Midbrain (tissue), 1 donor: ENCODE measurements at regions not wholly inside any gene's neighbourhood (a gene's known extent, or its start where the extent isn't known, plus 50 kb on each side); places are given as distances from the start of the nearest gene placed in this dataset.
"Not testable (repeated sequence)": the region's sequence is repeated elsewhere in the genome, so short reads cannot be mapped to it uniquely, and the experiment has no call there.

Experiments used
- DNase-seq: peaks from one replicate; lab custom pipeline; 2025; lab: John Stamatoyannopoulos, UW

DNA sequence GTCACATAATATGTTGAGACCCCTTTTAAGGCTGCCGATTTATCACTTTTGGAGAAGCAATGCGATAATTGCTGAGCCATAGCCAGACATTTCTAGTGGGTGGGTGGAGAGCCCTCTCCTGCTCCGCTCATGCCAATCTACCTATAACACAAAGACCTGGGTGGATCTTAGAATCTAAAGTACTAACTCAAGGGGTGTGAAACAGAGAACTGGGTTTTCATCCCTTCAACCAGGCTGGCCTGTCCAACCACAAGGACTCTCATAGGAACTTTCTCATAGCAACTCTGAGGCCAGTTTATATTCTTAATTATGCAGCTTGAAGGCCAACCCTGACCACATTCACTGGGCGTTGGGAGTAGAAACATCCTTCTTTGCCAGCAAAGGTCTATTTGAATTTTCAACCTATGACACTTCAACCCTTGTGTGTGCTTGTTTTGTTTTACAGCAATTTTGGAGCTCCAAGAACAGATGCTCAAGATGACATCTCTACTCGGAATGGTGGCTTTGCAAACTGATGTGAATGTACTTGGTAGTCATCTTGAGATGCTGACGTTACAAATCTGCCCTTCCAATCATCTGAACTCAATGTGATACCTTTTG lies 1198.2 kb upstream of the AUTS2 start:
- DNase-seq = no peak

DNA sequence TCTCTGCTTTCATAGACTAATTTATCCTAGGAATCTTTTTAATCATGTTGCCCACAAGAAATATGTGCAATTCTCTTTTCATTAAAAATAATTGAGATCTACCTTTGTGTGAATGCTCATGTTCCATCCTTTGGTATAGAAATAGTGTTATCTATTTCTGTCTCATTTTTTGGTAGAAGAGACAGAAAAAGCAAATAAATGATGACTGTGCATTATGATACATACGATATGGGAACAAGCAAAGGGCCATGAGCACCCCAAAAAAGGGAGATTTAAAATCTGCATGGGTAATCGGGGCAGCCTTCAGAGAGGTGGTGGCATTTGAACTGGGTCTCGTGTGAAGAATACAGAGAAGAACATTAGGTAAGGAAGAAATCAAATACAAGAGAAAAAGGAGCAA lies 1197.5 kb upstream of the AUTS2 start:
- no peak for DNase-seq

DNA sequence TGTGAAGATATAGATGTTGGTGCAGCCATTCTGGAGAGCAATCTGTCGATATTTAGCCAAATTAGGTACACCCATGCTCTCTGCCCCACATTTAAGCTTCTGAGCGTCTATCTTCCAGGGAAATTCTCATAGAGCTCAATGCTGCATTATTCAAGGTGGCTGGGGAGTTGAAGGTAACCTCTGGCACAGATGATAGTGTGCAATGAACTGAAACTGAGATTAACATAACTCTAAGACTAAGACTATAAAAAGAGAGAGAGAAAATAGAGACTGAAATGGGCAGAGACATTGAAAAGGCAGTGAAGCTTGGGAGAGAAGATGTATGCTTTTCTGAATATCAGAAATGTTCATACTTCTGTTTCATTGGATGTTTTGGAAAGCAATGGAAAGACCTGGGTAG lies 1197.0 kb upstream of the AUTS2 start:
- no peak for DNase-seq

DNA sequence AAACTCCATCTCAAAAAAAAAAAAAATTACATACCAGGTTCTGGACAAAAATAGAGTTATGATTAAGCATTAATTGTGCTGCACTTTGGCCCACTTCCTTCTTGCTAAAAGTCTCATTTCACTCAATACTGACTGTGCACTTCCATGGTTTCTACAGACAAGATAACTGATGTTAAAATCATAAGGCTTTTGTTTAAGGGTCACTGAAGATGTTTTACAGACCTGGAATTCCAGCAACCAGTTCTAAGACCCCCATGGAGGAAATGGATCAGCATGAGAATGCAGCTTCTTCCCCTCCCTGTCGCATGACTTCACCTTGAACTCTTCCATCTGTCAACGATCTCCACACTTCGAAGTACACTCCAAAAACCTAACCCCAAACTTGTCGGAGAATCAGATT lies 1191.8 kb upstream of the AUTS2 start:
- no peak for DNase-seq

DNA sequence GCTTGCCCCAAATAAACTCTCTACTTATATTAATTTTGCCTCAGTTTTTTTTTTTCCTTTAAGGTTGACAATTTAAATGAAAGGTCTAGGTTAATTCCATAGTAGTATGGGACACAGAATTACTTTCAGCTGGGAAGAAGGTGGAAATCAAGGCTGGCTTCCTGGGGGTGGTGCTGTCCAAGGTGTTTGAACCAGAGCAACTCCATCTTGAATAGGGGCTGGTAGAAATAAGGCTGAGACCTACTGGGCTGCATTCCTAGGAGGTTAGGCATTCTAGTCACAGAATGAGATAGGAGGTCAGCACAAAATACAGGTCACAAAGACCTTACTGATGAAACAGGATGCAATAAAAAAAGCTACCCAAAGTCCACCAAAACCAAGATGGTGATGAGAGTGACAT lies 1190.8 kb upstream of the AUTS2 start:
- no peak for DNase-seq

DNA sequence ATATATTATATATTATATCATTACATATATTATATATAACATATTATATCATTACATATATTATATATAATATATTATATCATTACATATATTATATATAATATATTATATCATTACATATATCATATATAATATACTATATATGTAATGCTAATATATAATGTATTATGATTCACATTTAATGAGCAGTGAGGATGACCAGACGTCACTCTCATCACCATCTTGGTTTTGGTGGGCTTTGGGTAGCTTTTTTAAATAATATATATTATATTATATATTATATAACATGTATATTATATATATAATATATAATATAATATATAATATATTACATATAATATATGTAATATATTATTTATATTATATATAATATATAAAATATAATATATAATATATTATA lies 1189.4 kb upstream of the AUTS2 start:
- DNase-seq = no peak

DNA sequence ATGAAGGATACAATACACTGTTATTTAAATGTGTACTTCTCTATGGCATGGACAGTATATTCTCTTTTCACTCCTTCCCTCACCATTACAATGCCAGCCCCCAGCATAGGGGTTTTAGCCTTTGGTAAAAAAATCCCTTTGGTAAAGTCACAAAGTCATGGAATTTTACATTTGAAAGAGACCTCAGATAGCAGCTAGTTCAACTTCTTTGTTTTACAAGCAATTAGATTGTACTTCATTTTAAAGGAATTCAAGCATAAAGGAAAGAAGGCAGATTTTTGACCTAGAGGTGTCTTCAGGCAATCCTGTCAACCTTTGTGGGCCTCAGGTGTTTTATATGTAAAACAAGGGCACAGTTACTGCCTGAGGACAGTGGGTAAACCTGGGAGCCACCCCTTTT lies 1188.4 kb upstream of the AUTS2 start:
- DNase-seq = no peak

DNA sequence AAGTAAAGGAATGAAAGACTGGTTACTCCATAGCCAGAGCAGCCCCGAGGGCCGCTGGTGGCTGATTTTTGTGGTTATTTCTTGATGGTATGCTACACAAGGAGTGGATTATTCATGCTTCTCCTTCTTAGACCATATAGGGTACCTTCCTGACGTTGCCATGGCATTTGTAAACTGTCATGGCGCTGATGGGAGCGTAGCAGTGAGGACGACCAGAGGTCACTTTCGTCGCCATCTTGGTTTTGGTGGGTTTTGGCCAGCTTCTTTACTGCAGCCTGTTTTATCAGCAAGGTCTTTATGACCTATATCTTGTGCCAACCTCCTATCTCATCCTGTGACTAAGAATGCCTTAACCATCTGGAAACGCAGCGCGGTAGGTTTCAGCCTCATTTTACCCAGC lies 1187.6 kb upstream of the AUTS2 start:
- not testable (repeated sequence) for DNase-seq

DNA sequence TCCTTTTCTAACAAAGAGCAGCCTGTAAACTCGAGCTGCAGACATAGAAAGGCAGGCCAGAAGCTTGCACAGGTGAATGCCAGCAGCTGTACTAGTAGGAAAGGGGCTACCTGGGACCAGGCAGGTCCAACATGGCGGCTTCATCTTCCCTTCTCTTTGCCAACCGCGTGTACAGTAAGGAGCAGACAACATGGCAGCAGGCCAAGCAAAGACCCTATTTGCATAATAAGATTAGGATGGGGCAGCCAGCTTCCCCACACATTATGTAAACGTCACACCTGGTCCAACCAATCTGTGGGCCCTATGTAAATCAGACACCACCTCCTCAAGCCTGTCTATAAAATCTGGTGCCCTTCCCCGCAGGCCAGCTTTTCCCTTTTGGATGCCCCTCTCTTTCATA lies 1186.5 kb upstream of the AUTS2 start:
- DNase-seq = no peak

DNA sequence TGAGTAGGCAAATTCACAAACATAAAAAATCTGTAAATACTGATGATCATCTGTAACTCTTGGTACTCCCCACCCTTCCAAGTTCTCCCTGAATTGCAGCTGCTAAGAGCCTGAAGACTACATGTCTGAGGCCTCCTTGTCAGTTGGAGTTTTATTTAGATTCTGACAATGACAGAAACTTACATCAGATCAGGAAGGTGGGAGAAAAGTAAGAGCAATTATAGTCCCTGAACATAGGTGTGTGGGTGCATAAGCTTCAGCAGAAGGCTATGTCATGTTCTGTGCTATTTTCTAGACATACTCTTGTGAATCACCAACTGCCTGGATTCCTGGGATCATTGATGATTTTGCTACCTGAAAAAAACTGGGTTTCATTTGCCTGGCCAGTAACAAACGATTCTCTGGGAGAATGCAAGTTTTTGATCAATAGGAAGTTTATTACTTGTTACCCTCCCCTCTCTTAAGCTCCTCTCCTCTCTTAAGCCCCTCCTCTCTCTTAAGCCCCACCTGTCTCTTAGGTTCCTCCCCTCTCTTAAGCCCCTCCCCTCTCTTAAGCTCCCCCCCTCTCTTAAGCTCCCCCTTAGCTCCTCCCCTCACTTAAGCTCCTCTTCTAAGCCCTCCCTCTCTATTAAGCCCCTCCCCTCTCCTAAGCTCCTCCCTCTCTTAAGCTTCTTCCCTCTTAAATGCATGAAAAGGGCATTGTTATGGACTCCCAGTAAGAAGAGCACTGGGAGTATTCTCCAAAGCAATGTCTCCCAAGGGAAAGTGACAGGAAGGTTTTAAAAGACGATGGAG lies 1183.4 kb upstream of the AUTS2 start:
- DNase-seq = no peak

DNA sequence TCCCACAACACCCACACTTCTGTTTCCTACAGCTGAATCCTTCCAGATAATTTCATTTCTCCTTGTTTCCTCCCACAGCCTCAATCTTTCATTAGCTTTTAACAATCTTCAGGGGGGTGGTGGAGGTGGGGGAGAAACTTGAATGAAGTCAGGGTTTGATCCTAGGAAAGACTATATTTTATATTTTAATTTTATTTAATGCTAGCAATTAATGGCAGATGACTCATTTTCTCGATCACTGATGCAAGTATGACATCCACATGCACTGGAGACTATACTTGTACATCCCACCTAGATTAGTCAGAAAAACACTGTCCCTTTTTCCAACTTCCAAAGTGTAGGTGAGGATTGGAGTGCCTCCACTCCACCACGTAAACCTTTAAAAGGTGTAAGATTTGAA lies 1181.3 kb upstream of the AUTS2 start:
- no peak for DNase-seq

DNA sequence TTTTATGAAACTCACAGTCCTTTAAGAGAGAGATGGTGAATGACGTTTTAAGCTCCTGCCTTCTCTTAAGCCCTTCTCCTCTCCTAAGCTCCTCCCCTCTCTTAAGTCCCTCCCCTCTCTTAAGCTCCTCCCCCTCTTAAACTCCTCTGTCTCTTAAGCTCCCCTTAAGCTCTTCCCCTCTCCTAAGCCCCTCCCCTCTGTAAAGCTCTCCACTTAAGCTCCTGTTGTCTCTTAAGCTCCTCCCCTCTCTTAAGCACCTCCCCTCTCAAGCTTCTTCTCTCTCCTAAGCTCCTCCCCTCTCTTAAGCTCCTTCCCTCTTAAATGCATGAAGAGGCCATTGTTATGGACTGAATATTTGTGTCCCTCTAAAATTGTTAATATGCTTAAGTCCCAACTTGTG lies 1180.6 kb upstream of the AUTS2 start:
- DNase-seq = no peak

DNA sequence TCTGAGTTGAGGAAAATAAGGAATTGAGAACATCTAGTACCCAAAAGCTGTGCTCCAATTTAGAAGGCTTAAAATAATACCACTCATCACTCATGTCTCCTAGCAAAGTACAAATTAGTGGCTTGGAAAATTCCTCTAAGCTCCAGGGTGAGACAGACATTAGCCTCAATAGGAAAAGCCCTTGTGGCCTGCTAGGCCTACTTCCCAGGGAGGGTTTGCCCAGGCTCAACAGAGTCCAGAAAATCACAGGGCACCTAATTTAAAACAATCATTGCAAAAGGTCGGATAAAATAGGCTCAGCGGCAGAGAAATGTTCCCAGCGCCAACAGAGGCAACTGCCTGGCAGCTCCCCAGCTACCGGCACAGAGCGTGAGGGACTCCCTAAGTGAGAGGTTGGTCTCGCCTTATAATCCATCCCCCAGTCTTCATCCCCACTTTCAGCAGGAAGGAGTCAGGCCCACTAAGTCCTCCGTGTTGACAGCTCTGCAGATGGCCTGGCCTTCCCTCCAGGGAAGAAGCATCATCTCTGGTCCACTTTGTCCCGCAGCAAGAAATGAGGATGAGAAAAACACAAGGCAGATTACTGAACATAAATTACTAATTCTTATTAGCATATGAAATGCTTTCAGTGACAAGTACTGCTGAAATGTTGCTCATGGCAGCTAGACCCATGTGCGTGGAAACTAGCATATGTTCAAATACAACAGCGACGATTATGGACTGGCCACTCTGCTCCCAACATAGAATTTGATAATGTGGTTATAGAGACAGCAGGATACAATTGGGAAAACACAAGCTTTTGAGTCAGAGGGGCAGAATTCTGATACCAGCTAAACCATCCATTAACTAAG lies 1177.7 kb upstream of the AUTS2 start:
- peak; percentile 72 for DNase-seq

DNA sequence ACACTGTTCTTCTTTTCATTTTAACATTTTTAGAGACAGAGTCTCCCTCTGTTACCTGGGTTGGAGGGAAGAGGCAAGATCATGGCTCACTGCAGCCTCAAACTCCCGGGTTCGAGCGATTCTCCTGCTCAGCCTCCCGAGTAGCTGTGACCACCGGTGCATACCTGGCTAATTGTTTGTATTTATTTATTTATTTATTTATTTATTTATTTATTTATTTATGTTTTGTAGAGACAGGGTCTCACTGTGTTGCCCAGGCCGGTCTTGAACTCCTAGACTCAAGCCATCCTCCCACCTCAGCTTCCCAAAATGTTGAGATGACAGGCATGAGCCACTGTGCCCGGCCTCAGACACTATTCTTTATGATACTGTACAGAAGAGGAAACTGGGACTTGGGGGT lies 1176.6 kb upstream of the AUTS2 start:
- no peak for DNase-seq

DNA sequence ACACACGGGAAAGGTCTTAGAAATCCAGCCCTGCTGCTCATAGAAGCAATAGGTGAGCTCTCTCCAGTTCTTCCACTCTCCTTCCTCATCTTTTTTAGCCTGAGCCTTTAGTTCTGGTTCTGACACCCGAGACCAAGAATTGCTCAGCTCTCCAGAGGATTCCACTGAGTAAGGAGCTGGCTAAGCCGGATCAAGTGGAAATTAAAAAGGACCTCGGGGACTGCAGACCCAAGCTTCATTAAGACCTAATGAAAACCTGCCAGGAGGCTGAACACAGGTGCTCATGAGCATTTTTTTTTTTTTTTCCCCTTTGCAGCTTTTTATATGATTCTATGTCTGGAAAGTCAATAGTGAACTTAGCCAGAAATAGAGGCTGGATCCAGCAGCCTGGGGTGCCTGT lies 1176.0 kb upstream of the AUTS2 start:
- no peak for DNase-seq

DNA sequence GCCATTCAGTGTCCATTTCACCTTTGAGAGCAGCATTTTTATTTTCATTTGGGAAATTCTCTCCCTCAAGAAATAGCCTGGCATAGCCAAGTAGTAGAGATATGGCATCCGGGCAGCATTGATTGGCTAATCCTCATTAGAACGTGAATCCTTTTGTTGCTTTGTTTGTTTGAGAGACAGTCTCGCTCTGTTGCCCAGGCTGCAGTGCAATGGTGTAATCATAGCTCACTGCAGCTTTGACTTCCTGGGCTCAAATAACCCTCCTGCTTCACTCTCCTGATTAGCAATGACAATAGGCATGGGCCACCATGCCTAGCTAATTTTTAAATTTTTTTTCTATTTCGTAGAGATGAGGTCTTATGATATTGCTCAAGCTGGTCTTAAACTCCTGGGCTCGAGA lies 1174.9 kb upstream of the AUTS2 start:
- DNase-seq = no peak

DNA sequence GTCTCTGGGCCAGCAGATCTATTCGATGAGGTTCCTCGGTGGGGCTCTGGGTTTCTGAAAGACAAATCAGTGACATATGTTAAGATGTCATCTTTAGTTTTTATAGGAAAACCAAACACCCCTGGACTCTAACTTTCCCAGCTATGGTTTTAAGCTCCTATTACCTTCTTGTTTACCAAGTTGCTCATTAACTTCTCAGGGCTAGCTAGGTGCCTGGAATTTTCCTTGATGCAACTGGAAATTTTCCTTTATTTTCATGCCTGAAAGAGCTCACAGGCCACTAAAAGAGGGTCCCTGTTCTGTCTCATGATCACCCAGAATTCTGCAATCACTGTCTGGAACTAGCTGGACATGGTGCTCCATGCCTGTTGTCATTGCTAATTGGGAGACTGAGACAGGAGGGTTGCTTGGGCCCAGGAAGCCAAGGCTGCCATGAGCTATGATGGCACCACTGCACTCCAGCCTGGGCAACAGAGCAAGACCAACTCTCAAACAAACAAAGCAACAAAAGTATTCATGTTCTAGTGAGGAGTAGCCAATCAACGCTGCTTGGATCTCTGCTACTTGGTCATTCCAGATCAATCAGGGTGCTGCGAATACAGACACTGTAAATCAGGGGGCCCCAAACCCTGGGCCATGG lies 1173.5 kb upstream of the AUTS2 start:
- no peak for DNase-seq

DNA sequence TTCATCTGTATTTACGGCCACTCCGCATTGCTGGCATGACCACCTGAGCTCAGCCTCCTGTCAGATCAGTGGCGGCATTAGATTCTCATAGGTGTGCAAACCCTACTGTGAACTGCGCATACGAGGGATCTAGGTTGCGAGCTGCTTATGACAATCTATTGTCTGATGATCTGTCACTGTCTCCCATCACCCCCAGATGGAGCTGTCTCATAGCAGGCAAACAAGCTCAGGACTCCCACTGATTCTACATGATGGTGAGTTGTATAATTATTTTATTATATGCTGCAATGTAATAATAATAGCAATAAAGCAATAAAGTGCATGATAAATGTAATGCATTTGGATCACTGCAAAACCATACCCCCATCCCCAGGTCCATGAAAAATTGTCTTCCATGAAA lies 1172.9 kb upstream of the AUTS2 start:
- no peak for DNase-seq

DNA sequence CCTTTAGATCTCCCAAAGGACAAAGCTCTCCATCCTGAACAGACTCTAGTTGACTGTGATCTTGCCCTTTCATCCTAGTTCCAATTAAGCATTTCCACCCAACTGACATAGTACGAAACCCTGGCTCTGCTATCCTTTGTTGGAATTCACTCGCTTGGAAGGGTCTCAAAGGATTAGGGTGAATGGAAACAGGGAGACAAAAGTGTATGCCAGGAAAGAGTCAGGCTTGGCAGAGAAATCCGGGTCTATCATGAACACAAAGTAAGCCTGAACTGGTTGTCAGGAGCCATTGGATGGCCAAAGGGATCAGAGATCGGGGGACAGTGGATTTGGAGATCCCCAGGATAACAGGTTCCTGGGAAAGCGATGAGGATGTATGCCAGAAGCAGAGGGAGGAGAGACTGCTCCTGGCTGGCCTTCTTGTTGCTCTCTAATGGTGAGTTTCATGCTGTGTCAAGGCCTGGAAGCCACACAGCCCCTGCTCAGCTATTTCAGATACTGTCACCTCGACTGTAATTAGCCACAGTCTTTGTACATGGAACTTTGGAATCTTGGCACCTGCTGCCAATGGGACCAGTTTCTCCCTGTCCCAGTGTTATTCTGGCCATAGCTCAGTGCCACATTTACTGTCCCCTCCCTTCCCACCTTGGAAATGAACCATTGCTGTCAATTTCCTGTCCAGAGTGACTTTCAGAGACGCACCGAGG lies 1168.7 kb upstream of the AUTS2 start:
- peak; percentile 14 for DNase-seq

DNA sequence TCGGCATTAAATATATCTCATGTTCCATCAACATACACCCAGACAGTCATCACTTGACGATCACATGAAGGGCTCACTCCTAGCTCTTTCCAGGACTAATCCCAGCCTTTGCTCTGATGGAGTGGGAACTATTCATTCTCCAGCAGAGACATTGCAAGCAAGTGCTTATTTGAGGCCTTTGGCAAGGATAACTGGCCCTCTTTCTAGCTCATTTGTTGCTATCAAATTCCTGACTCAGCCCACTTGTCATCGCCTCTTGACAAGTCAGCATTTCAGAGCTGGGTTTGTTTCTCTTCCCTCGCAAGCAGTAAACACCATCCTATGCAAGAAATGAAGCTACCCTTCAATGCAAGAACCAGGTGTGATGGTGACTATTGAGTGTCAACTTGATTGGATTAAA lies 1165.7 kb upstream of the AUTS2 start:
- DNase-seq = no peak

DNA sequence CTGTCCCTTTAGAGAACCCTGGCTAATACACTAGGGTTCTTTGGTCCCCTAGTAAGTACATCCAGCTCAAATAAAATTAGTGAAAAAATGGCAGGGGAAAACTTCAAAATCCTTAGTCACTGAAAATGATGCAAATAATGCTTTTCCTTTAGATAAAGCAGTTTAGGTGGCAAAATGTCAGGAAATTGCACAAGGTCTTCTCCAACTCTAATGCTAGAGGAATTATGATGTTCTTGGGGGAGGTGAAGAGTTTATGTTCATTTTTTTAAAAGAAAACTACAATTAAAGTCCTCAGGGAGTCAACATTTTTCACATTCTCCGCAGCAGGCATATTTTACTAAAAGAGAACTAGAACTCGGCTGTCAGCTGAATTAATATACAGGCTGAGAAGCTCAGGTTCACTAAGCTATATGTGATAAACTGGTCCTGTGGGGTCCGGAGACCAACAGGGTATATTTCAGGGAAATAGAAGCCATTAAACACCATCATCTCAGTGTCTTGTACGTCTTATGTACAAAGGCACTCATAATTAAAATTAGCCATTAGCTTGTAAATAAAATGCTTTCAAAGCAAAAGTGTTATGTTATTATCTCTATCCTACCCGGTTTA lies 1164.7 kb upstream of the AUTS2 start:
- no peak for DNase-seq

DNA sequence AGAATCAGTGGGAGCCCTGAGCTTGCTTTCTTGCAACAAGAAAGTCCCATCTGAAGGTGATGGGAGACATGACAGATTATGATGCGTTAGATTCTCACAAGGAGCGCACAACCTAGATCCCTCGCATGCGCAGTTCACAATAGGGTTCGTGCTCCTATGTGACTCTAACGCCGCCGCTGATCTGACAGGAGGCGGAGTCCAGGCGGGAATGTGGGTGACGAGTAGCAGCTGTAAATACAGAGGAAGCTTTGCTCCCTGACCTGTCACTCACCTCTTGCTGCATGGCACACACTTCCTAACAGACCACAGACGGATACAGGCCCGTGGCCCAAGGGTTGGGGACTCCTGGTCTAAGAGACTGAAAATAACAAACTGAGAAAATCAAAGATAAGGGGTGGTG lies 1163.4 kb upstream of the AUTS2 start:
- no peak for DNase-seq
